OCI-LY3 (cell line): ENCODE measurements at regions not wholly inside any gene's neighbourhood (a gene's known extent, or its start where the extent isn't known, plus 50 kb on each side); places are given as distances from the start of the nearest gene placed in this dataset.

Experiments
- CTCF ChIP-seq: fragments of 200-600, 300-600 bp; sonication (generic); IDR thresholded peaks from 2 replicates; pipeline ENCODE4 v1.5.1; 2014; ENCODE audit warnings: antibody characterized with exemption, low read length, low read depth
- EZH2phosphoT487 ChIP-seq: fragments of 200-600 bp; shearing (Covaris generic); IDR thresholded peaks from 2 replicates; pipeline ENCODE4 v1.6.1; 2018; ENCODE audit warnings: antibody characterized with exemption, mixed run types, low read depth

GRCh38 chr10:118447478-118448270 is 105.5 kb upstream of the FAM204A start:
- TF ChIP-seq CTCF (no peak), EZH2phosphoT487 (no peak)
